Left hindlimb (tissue), 1 donor: ENCODE measurements at regions not wholly inside any gene's neighbourhood (a gene's known extent, or its start where the extent isn't known, plus 50 kb on each side); places are given as distances from the start of the nearest gene placed in this dataset.

Experiments
- DNase-seq: peaks from one replicate; pipeline ENCODE4 v3.0.0-alpha.2; 2018

GRCh38 chr5:107808671-107809137 lies 138.0 kb upstream of the EFNA5 start:
- no peak for DNase-seq

GRCh38 chr5:107807431-107807830 lies 136.7 kb upstream of the EFNA5 start:
- no peak for DNase-seq

DNA sequence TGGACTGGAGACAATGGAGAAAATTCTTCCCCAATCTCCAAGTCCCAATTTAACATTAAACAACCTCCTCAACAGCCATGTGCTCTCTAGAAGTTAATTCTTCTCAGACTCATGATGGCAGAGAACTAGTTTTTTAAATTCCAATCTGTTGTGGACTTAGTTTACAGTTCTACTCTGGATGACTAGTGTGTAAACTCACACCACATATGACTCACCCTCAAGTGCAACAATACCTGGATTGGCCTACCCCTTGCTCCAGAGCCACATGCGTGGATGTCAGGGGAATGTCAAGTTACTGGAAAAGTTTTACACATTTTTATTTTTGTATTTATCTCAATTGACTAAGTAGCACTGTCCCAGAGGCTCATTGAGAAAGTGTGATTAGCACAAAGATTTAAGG lies 136.0 kb upstream of the EFNA5 start:
- DNase-seq: no peak

- no peak for DNase-seq
Measured at GRCh38 chr5:107806271-107806670, 135.5 kb upstream of the EFNA5 start.

- no peak for DNase-seq
Measured at GRCh38 chr5:107805824-107806223, 135.1 kb upstream of the EFNA5 start.

- no peak for DNase-seq
Measured at GRCh38 chr5:107805166-107805565, 134.4 kb upstream of the EFNA5 start.

DNA sequence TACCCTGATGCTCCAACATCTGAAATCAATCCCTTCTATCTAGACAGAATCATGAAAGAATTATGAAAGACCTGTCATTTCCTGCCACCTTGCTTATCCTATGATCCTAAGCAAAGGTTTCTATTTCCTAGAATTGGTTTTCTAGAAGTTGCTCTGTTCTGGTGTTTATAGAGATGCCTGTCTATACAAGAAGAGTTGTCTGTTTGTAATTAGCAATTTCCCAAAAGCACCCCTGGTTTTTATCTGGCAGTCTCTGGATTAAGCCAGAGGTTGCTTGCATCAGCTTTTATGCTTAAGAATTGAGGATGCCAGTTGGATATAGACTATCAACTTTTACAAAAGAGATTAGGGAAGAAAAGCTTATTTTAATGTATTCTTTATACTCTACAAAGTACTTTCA lies 133.0 kb upstream of the EFNA5 start:
- DNase-seq: no peak

- DNase-seq: no peak
Measured at GRCh38 chr5:107801061-107801460, 130.3 kb upstream of the EFNA5 start.

- DNase-seq: no peak
Measured at GRCh38 chr5:107799306-107799705, 128.6 kb upstream of the EFNA5 start.

DNA sequence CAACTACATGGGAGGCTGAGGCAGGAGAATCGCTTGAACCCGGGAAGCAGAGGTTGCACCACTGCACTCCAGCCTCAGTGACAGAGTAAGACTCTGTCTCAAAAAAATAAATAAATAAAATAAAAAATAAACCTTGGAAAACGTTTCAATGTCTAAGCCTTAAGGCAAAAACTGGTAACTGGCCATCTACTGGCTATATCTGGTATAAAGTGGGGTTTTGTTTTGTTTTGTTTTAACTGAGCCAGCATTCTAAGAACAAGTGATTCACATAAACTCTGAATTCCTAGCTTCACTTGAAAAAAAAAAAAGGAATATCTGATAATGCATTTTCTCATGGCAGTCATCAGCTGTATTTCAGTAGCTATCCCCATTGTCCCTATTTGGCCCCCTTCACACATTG lies 126.1 kb upstream of the EFNA5 start:
- no peak for DNase-seq

GRCh38 chr5:107794741-107795140 lies 124.0 kb upstream of the EFNA5 start:
- peak; percentile 34 for DNase-seq

DNA sequence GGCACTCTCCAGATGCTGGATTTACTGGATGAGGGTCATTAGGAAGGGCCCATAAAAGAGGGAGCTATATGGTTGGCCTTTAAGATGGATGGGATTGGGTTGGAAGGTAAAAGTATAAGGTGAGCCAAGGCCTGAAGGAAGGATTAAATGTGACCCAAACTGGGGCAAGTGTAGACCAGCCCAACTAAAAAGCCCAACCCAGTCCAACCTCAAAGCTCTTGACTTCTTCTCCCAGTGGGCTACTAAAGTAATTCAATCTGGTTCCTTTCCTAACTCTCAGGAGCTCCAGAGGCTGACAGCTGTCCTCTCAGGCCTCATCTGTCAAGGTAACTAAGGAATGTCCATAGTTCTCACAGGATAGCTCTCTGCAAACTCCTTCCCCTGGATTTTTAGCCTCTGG lies 122.2 kb upstream of the EFNA5 start:
- DNase-seq: no peak

GRCh38 chr5:107790671-107791070 lies 119.9 kb upstream of the EFNA5 start:
- no peak for DNase-seq

- no peak for DNase-seq
Measured at GRCh38 chr5:107786424-107786823, 115.7 kb upstream of the EFNA5 start.

GRCh38 chr5:107783551-107783950 lies 112.8 kb upstream of the EFNA5 start:
- DNase-seq: no peak

GRCh38 chr5:107782561-107783169 lies 111.9 kb upstream of the EFNA5 start:
- DNase-seq: no peak

DNA sequence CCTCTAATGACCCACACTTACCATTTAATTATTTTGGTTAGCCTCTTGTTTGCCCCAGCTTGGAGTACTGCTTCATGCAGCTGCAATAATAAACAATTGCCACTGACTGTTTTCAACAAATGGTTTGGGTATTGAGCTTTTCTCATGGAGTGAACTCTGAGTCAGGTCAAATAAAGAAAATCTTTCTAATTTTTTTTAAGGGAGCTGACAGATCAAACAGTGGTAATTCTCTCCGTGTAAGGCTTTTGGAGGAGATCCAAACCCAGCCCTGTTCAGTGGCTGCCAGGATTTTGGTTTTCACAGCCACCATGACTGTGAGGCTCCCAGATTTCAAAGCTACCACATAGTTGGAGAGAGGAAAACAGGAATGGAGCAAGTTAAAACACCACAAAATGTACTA lies 110.7 kb upstream of the EFNA5 start:
- no peak for DNase-seq

DNA sequence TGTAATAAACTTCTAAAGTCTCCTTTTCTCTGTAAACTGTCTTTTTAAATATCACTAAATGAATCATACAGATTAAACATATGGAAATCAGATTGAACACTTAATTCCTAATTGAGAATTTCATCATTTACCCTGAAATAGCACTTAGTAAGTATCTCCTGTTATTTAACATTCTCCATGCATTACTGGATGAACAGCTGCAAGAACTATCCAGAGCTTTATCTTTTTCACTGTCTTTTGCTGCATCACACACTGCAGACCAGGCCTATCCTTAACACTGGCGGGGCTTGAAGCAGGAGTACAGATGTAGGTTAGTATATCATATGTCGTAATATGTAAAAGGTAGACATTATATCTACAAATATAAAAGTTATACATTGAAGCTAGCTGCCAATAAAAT lies 108.7 kb upstream of the EFNA5 start:
- DNase-seq: no peak

DNA sequence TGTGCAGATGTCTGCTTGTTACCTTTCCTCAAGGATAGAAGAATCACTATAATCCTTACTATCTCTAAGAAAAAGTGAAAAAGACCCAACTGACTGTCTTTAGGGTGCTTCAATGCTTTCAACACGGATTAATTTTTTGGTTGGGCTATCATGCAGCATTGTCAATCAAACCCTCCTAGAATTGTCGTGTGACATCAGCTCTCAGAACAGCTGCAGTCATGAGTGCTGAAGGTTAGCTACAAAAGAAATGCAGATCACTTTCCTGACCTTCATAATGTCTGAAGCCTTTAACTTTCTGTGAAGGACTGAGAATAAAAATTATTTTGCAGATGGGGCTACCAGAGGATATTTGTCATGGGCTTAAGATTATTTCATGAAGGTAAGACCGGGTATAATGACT lies 107.9 kb upstream of the EFNA5 start:
- DNase-seq: no peak

GRCh38 chr5:107776922-107777740 lies 106.4 kb upstream of the EFNA5 start:
- no peak for DNase-seq

DNA sequence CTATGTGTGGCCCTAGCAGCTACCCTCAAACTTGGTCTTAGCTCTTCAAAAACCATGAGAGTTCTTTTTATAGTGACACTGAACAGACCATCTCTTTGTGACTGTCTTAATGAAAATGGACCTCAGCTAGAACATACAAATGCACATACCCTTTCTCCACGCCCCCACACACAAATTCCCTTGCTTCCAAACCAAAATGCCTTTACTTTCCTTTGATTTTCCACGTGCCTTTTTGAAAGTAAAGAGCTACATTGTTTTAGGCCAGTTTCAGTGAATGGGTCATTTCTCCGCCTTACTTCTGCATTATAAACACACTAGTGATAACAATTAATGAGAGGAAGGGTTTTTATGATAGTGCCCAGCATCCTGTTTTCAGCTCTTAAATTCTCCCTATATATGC lies 105.8 kb upstream of the EFNA5 start:
- DNase-seq: no peak

- no peak for DNase-seq
Measured at GRCh38 chr5:107774316-107774715, 103.6 kb upstream of the EFNA5 start.

DNA sequence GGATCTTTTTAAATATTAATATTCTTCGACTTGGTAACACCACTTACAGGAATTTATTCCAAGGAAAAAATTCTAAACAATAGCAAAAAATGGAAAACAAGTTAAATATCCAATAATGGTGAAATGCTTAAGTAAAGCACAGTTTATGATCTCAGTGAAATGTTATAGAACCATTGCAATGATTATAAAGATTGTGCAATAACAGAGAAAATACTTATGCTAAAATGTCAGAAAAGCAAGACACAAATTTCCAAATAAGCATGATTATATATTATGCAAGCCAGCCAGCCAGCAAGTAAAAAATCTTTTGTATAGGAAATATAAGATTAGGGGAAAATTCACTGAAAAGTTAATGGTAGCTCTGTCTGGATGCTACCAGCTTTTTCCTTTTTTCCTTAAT lies 102.7 kb upstream of the EFNA5 start:
- no peak for DNase-seq

DNA sequence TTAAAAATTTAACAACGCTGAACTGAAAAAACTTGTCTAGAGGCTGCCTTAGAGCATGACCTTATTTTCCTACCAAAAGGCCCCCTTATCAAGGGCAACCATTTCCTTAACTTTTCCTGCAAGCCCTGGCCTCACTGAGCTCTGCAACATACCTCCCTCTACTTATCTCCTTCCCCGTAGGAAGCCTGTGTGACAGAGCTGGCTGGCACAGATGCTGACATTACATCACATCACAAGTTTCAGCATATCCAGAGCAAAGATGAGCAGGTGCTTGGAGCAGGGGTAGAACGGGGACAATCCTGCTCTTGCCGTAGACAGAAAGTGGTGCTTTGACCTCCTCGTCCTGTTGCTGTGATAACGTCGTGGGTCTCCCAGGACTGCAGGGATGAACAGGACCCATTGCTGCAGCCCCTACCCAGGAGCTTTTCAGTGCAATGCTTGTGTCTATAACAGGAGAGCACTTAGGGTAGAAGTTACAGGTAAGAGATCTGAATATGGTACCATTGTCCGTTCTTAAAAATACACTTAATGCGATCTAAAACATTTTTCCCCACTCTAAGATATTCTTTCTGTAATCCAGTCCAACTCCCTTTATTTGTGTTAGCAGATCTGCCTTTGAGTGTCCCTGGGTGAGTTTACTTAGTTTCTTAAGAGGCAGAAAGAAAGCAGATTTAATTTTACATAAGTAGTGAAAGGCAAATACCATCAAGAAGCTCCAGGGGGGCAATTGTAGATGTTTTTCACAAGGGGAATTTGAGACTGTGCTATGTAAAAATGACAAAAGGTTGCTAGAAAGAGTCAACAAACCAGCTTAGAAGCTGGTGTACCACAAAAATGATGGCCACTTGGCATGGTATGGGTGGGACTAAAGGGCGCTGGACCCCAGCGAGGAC lies 101.9 kb upstream of the EFNA5 start:
- no peak for DNase-seq
